ENCODE measurements at regions not wholly inside any gene's neighbourhood (a gene's known extent, or its start where the extent isn't known, plus 50 kb on each side); places are given as distances from the start of the nearest gene placed in this dataset.

DNA sequence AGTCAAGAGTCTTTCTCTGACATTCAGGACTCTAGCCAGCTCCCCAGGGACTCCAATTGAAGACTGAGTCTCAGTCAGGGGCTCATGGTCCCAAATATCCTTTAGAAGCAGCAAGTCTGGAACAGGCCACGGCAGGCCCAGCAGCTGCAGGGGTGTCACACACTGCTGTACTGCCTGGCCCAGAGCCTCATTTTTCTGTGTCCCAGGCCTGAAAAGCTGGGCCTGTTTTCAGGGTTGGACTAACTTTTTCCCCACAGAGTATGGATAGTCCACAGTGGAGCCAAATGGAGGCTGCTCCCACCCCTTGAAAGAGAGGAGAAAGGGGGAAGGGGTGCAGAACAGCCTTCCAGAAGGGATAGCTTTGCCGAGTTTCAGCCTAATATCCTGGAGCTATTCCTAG is 146.8 kb upstream of the NALF2 start:
- TF ChIP-seq, protein P1, sequence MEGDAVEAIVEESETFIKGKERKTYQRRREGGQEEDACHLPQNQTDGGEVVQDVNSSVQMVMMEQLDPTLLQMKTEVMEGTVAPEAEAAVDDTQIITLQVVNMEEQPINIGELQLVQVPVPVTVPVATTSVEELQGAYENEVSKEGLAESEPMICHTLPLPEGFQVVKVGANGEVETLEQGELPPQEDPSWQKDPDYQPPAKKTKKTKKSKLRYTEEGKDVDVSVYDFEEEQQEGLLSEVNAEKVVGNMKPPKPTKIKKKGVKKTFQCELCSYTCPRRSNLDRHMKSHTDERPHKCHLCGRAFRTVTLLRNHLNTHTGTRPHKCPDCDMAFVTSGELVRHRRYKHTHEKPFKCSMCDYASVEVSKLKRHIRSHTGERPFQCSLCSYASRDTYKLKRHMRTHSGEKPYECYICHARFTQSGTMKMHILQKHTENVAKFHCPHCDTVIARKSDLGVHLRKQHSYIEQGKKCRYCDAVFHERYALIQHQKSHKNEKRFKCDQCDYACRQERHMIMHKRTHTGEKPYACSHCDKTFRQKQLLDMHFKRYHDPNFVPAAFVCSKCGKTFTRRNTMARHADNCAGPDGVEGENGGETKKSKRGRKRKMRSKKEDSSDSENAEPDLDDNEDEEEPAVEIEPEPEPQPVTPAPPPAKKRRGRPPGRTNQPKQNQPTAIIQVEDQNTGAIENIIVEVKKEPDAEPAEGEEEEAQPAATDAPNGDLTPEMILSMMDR (IDR thresholded peaks at IDR 0.05; ENCODE audit: low read depth, low read length) = no peak
- no peak overlapping the region for H3K4me3 ChIP-seq (replicated peaks in 1 of 2; ENCODE audit: low read depth in 2 of 2, low read length in 2 of 2)
- no peak for DNase-seq (ENCODE audit: low read depth in 2 of 2)

DNA sequence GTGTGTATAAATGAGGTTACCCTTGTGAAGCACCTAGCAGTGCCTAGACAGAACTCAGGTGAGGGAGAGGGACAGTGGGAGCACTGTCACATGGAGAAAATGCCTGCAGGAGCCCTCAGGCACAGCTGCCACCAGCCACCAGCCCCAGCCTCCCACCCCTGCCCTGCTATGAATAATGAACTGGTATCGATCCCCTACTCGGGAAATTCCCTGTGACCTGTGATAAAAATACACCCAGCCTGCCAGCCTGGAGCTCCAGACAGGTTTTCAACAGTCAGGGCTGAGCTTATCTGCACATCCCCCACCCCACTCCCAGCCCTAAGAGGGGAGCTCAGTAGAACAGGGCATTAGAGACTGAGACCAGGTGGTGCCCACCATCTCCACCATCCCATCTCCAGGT is 159.6 kb upstream of the PJA1 start:
- no peak overlapping the region for H3K4me3 ChIP-seq (replicated peaks in 1 of 2; ENCODE audit: low read depth in 2 of 2, low read length in 2 of 2)
- TF ChIP-seq, protein P1 (IDR thresholded peaks at IDR 0.05; ENCODE audit: low read depth, low read length) = no peak
- no peak for DNase-seq (ENCODE audit: low read depth in 2 of 2)

DNA sequence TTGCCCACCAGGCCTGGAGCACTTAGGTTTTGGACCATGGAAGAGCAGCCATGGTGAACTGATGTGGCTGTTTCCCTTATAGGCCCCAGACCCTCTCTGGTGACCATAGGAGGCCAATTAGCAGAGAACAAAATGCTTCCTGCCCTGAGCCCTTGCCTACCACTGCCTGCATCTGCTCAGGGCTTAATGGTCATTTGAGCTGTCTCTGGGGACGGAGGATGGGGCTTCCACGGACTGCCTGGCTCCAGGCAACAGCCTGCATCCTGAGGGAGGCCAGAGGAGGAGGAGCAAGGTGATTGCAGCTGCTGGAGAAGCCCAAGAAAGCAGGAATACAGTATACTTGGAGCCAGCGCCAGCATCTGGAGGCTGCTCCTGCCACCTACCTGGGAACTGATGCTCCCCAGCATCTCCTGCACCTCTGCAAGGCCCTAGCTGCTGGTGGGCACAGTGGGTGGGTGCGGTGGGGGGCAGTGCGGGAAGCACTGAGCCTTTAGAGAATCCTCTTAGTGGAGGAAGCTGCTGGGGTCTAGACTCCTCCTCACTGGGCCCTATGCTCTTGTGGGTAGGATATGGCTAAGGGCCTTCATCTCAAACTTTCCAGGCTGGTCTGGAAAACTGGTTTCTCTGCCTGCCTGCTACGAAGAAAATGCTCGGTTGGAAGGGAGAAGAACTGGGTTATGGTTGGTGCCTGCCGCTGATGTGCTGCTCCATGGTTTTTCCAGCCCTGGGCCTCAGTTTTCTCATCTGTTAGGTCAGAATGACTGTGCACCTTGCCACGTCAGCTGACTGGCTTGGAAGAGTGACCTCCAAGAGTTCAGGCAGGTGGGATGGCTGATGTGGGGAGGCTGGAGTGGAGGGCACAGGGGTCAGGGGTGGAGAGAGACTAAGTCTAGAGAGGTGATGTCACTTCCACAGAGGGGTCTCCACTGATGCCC is 158.8 kb upstream of the PJA1 start:
- H3K4me3 ChIP-seq (replicated peaks in 1 of 2; ENCODE audit: low read depth in 2 of 2, low read length in 2 of 2) = no peak overlapping the region
- no peak for DNase-seq (ENCODE audit: low read depth in 2 of 2)
- TF ChIP-seq, protein P1 (IDR thresholded peaks at IDR 0.05; ENCODE audit: low read depth, low read length) = no peak

DNA sequence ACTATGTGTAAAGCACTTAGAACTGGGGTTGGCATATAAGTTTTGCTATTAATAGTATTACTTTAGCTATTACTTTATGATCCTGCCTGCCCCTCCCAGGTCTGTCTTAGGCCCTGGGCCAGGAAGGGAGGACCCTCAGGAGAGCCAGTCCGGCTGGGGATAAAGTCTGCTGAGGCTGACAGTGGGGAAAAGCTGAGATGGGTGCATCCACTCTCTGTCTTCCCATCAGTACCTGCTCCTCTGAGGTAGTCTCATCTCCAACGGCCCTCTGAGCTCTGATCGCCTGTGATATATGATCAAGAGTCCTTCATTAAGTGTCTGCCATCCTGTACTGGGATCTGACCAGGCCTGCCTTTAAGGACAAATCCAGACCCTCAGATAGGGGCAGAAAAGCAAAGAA is 156.5 kb upstream of the PJA1 start:
- TF ChIP-seq, protein P1 (IDR thresholded peaks at IDR 0.05; ENCODE audit: low read depth, low read length) = no peak
- H3K4me3 ChIP-seq (replicated peaks in 1 of 2; ENCODE audit: low read depth in 2 of 2, low read length in 2 of 2) = no peak overlapping the region
- no peak for DNase-seq (ENCODE audit: low read depth in 2 of 2)

DNA sequence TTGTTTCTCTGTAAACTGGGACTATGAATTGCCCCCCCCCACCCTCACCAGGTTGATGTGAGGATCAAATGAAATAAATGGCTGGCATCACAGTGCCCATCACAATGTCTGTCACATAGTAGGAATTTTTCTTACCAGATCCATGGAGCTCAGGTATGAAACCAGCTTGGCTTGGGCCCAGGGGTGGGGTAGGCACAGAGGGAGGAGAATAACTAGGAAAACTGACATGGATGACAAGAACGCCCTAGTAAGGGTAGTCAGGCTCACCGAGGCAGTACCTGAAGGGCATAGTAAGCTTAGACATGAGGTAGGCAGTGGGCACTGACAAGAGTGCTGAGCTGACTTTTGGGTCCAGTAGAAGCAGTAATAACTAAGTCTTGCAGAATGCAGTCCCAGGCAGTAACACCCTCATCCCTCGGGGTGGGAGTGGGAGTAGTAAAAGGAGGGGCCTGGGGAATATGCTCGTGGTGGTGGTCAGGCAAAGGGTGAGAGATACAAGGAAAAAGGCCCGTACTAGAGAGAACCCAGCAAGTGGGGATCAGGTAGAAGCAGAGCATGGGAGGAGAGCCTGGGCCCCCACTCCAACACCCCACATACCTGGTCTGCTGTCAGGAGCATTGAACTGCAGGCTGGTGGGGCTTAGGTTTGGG is 155.9 kb upstream of the PJA1 start:
- TF ChIP-seq, protein P1 (IDR thresholded peaks at IDR 0.05; ENCODE audit: low read depth, low read length) = no peak
- no peak overlapping the region for H3K4me3 ChIP-seq (replicated peaks in 1 of 2; ENCODE audit: low read depth in 2 of 2, low read length in 2 of 2)
- no peak for DNase-seq (ENCODE audit: low read depth in 2 of 2)

DNA sequence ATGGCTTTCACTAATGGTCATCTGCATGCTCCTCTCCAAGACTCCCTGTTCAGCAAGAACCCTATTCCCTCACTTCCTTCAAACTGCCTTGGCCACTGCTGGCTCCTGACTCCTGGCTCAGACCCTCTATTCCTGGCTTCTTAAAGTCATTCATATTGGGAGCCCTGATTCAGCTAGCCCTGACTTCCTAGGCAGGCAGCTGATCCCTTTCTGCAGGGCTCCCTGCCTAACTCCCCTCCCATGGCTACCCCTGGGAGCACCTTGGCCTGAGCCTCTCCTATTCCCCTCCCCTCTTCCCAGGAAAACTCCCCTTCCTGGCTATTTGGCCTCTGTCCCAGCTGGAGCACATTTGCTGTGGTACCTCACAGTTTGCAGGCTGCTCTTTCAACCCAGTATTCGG is 154.9 kb upstream of the PJA1 start:
- TF ChIP-seq, protein P1 (IDR thresholded peaks at IDR 0.05; ENCODE audit: low read depth, low read length) = no peak
- DNase-seq (ENCODE audit: low read depth in 2 of 2) = no peak
- H3K4me3 ChIP-seq (replicated peaks in 1 of 2; ENCODE audit: low read depth in 2 of 2, low read length in 2 of 2) = no peak overlapping the region
